Activated CD4-positive, alpha-beta T cell treated with anti-CD3 and anti-CD28 coated beads, Interleukin-10, Interleukin-2, amounts not matched to agents 100 ng/mL and 50 ng/mL, durations not matched to agents 16 hours and 8 hours (primary cell): ENCODE measurements at regions not wholly inside any gene's neighbourhood (a gene's known extent, or its start where the extent isn't known, plus 50 kb on each side); places are given as distances from the start of the nearest gene placed in this dataset.
"Not testable (repeated sequence)": the region's sequence is repeated elsewhere in the genome, so short reads cannot be mapped to it uniquely, and the experiment has no call there.

Source experiments
- DNase-seq: peaks from one replicate; pipeline ENCODE4 v3.0.0-alpha.2; 2020

DNA sequence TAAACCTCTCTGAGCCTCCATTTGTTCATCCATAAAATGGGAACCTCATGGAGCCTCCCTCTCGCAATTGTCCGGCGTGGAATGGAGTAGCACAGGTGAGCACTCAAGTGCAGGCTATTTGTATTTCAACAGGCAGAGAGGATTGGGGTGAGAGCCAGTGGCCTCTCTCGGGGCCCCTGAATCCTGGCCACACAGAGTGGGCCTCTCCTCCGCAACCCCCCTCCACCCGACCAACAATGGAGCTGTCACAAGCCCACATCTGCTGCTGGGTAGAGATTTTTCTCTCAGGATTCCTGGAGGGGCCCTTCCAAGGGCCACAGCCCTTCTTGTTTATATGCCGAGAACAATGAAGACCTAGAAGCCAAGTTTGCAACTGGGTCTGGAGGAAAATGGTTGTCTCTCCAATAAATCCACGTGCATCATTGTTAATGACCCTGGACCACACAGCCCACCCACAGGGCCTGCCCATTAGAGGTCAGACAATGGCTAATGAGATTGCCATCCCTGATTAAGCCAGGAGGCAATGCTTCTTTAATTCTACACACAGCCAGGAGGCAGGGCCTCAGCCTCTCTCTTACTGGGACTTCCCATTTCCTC, 233.0 kb downstream of the ANKRD60 start:
- no peak for DNase-seq

DNA sequence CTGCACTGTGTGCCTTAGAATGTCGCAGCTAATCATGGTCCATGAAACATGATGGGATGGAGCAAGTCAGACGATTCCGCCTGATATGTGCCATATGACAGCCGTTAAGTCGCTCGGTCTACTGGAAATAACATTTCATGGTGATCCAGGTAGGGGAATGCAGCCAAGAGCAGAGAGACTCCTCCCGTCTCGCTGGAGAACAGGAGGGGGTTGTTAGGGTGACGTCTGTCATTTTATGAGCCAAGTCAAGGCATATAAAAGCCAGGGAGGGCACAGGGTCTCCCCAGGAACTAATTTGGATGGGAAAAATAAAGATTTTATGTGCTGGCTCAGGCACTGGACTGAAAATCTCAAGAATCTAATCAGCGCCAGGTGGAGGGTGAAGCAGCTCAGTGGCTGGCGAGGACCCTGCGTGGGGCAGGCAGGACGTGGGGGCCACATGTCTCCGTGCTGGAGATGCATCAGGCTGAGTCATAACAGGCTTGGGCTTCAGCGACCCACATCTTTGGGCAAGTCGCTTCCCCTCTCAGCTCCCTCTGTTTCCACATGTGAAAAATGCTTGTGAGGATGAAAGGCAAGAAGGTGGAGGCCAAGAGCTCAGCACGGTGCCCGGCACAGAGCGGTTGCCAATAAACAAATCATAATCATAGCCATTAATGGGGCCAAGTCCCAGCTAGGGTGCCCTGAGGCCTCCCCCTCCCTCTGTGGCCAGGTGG, 234.6 kb downstream of the ANKRD60 start:
- DNase-seq = no peak

DNA sequence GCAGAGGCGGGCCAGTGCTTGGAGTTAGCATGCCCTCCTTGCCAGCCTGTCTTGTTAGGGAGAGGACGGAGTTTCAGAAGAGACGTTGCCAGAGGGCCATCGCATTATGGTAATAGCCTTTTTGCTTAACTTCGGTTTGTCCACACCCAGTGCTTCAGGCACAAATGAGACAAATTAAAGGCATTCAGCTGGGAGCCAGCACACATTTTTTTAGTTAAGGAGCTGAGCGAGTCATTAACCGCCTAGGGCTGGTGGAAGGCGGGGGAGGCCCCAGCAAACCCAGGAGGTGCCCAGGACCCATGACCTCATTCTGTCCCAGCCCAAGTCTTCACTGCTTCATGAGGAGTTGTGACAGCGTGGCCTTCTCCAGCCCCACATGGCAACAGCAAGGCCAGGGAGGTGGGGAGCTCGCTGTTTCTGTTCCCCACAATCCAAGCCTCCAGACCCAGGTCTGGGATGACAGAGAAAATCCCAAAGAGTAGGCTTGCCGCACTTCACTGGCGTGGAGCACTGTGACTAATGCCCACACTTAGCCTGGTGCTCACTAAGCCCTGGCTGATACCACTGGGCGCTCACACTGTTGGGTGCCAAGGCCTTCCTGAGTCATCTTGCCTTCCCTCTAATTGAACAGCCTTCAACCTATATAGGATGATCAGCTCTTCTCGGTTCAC, 237.1 kb downstream of the ANKRD60 start:
- no peak for DNase-seq

DNA sequence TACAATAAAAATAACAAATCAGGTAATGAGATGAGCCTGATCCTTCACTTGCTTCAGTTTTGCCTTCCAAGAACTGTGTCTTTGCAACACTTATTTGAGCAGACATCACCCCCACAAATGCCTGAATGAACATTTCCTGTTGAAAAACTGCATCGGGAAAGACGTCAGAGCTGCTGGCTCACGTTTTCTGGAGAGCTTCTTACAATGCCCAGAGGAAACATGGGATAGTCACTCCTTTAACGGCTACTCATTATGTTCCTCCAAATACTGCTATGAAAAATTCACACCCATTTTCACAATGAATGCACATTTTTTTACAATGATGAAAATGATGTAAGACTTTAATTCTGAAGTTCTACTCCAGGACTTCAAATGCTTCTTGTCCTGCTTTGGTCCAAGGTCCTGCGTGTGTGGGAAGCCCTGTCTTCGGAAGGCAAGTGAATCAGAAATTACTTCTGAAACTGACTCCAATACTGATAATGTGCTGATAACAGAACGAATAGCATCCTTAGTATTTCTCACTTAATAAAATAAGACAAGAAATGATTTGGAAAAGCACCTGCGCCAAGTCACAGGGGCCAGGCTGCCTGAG, 238.0 kb downstream of the ANKRD60 start:
- DNase-seq = no peak

DNA sequence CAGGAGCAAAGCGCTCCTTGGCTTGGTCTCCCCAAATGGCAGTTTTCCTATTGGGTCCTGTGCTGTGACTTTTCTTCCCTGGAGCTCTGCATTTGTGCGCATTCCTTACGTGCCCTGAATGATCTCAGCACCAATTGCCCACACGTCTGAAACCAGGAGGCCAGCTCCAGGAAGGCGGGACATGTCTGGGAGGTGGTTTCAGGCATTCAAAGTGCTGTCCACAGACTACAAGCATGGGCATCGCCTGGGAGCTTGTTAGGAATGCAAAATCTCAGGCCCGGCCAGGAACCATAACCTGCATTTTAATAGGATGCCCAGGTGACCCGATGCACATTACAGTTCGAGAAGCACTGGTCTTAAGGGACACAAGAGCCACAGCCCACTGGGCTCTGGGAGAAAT, 239.6 kb downstream of the ANKRD60 start:
- no peak for DNase-seq

DNA sequence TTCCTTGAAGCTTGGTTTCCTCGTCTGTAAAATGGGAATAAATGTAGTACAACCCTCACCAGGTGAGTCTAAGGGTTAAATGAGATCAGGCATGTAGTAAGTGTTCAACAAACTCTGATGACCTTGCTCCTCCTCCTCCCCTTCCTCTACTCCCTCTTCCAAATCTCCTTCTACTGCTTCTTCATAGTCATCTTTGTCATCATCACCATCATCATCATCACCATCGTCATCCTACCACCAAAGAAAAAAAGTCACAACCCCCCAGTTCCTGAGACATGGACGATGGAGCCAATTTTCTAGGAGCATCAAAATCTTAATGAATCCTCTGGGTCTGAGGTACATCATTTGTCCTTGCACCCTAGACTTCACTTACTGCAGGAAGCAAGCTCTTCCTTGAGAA, 240.0 kb downstream of the ANKRD60 start:
- DNase-seq = no peak

DNA sequence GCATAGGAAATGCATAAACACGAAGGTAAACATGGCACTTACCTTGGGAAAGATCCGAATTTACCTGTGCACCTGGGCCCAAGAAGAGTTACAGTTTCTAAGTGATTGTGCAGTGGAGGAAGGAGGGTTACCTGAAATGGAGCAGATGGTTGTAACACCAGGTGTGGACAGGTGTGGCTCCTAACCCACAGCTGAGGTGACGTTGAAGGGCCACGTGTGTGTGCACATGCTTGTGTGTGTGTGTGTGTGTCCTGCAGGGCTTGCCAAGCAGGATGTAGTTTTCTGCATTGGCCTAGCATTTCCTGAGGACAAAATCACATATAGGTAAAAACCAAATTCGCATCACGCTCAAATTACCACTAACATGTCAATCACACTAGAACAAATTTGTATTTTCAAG, 240.8 kb downstream of the ANKRD60 start:
- no peak for DNase-seq

DNA sequence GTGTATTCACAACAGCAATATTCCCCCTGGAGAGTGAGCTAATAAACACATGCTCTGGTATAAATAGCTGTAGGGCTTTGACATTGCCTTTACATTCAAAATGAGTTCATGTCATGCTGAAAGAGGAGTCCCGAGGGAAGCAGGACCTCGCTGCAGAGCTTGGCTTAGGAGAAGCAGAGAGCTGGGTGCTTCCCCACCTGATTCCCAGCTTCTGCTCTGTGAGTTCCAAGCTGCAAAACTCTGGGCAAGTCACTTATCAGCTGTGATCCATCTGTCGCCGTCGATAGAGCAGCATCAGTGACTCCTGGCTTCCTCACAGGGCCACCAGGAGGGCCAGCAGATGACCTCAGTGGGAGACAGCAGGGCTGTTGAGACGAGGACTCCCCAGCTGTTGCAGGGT, 241.8 kb downstream of the ANKRD60 start:
- no peak for DNase-seq

DNA sequence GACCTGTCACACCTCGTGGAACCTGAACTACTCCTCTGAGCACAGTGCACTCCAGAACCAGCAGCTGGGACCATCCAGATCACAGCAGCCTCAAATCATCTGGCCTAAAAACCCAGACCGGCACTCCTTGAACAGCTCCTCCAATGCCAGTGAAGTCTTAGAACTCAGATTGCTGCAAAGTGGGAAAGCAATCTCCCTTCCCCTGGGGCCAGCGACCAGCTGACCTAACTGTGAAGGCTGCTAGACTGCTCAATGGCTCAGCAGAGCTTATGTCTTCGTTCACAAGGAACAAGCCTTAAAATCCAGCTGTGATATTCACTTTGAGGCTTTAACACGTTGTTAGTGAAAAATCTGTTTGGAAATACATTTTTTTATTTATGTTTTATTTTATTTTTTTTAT, 243.2 kb downstream of the ANKRD60 start:
- DNase-seq = no peak

DNA sequence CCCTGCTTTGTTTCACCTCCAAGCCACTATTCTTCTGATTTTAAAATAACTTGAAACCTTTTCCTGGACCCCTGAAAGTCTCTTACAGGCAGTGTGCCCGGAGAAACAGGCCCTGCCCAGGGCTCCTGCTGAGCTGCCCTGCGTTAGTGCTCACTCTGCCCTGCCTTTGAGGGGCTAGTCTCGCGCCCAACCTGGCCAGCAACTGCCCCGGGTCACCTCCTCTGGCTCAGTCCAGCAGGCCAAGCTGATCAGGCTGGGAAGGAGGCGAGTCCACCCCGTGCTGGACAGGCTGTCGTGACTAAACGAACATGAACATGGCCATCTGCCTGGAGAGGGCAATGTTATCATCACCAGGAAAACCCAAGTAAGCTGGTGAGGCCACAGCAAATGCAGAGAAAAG, 245.4 kb downstream of the ANKRD60 start:
- no peak for DNase-seq

DNA sequence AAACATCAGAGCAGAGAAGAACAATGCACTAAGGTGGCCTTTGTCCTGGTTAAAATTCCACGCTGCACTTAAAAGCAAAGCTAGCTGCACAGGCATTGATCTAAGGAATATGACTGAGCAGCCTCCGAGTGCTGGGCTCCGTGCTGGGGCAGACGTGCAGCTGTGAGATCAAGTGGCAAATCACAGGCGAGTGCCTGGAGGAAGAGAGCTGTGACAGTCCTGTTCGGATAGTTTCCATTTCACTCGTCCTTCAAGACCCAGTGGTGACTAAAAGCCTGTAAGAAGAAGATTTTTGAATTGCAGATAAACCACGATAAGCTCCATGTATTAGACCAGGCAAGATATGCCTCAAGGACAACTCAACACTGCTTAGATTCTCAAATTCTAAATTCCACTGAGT, 247.9 kb downstream of the ANKRD60 start:
- no peak for DNase-seq

DNA sequence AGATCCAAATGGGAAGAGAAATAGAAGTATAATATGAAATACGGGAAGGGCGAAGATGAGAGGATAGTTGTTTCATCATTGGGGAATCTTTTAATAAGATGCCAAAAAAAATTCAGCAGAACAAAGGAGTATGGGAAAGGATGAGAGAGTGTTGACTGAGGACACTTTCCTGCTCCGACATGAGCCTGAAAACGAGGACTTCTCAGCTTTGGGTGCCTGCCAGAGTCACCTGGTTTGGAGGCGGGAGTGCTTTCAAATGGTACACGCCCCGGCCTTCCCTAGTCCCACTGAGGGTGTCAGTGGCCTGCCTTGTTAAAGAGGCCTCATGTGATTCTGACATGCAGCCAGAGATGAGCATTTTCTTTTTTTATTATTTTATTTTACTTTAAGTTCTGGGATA, 250.9 kb downstream of the ANKRD60 start:
- DNase-seq = no peak

DNA sequence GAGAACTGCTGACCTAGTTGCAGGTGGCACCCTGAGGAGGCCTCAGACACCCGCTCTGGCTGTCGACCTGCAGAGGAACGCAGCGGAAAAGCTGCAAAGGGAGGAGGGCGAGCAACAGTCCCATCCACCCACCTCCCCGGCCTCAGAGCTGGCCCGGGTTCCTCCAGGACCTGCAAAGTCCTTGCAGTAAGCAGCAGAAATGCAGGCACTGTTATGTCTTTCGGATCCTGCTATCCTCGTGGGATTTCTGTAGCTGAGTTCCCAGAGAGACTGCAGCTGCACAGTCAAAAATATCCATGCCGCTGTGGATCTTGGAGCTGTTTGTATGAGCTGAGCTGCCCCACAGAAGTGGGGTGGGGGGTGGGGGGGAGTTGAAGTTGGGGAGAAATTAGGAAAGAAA, 251.3 kb downstream of the ANKRD60 start:
- DNase-seq = no peak

DNA sequence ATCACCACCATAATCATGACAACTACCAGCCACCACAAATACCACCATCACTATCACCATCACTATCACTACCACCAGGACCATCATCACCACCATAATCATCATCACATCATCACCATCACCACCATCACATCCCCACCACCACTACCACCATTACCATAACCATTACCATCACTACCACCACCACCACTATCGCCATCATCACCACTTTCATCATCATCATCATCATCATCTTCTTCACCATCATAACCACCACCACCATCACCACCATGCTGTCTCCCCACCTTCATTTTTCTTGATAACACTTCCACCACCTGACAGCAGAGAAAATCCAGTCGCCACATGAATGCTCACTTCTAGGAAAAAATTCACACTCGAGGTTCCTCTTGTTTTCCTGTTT, 253.6 kb downstream of the ANKRD60 start:
- no peak for DNase-seq

DNA sequence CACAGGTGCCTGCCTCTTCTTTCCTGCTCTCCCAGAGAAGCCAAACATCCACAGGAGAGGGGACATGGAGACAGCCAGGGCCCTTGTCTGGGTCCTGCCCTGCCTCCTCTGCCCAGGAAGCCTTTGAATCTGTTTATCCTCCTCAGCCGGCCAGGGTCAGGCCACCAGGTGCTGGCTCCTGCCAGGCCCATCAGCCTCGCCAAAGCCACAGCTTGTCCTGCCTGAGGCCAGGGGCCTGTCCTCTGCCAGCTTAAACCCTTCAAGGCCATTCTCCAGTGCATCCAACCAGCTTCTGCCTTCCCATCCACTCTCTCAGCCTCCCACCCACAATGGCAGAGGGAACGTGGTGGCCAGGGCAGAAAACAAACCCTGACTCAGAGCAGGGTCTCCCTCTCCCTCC, 254.6 kb downstream of the ANKRD60 start:
- no peak for DNase-seq

DNA sequence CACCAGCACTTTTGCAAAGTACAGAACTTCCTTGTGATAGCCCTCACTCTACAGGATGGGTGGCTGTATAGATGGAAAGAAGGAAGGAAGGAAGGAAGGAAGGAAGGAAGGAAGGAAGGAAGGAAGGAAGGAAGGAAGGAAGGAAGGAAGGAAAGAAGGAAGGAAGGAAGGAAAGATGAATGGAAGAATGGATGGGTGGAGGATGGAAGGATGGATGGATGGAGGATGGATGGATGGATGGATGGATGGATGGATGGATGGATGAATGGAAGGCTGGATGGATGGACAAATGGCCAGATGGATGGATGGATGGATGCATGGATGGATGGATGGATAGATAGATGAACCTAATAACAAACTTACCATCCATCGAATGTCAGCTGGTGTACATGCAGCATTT, 256.9 kb downstream of the ANKRD60 start:
- DNase-seq = not testable (repeated sequence)

DNA sequence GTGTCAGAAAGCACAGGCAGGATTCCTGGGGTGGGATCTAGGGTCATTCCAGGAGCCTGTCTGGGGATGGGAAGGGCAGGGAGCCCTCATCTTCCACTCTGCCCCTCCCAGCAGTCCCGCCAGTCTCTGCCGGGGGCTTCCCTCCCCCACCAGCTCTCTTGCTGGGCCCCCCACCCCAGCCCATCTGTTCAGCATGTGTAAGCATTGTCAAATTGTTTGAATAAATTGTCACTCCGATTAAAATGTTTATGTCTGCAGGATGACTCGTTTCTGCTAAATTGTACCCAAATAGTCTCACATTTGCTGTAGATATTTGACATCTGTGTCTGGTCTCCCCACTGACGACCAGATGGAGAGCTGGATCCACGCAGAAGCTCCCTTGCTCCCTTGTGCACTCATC, 257.6 kb downstream of the ANKRD60 start:
- DNase-seq = no peak

DNA sequence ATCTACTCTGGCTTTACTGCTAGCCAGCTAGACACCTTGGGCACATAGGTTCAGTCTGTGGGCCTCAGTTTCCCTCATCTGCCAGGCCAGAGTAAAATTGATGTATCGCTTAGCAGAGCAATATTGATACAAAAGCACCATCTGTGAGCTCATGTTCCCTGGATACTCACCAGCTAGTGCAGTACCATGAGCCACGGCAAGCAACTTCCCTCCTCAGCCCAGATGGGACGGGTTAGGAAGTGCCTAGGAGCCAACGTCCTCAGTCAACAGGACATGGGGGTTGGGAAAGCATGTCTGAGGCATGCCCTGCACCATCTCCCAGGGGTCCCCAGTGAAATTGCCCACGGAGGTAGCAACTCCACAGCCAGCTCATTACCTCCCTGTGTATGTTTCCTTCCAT, 258.3 kb downstream of the ANKRD60 start:
- no peak for DNase-seq

DNA sequence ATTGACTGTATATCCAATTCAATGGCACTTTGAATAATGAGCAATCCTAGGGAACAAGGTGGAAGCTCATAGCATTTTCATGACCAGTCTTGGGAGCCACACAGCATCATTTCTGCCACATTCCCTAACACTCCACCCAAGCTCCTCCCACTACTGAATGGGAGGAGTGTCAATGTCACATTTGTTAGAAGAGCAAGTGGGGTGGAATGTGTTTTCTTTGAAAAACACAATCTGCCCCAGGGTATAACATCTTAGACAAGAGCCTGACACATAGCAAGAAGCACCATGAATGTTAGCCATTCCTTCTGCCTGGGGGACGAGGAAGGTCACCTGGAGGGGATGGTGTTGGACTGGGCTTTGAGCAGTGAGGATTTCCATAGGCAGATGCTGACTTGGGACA, 258.3 kb upstream of the PMEPA1 start:
- DNase-seq = no peak

DNA sequence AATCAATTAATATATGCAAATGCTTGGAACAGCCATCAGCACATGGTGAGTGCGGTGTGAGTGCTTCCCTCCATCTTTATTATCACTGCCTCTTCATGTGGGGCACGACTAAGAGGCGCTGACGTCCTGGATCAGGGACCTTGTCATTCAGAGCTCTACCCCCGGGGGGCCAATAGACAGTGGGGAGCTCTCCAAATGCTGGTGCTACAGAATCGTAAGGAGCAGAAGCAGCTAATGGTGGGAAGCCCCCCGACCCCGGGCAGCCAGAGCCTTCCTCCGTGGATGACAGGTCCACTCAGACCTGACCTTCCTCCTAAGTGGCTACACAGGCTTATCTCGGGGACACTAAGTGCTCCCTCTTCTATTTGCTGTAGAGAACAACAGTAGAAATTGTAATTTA, 257.5 kb upstream of the PMEPA1 start:
- no peak for DNase-seq

DNA sequence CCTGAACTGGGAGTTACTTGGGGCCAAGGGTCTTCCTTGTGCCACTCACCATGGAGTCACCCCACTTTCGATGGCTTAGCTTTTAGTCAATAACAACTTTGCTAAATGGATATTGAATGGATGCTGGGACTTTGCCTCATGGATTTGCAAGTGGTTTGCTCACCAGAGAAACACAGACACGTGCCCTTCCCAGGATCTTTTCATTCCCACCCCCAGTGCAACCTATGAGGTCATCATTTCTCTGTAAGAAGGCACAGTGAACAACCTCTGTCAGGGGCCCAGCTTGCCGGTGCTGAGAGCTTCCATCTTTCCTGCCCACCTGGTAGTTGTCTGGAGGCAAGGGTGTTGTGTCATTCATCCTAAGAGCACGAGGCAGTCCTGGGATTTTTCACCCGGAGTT, 256.8 kb upstream of the PMEPA1 start:
- DNase-seq = no peak

DNA sequence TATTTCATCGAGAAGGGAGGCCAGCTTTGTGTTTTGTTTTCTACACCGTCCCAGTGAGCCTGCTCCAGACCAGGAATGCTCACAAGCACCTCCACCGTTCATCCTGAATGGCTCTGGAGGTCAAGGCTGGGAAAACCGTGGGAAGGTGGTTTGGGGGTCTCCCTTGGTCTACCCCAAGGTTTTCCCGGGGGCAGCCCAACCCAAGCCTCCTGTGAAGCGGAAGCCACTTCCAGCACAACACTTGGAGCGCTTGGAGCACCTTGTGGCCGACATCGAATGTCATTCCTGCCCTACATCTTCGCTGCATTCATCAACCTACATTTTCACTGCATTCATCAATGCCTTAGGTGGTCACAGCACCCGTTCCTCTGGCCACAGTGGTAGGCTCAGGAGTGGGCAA, 255.6 kb upstream of the PMEPA1 start:
- DNase-seq = no peak

DNA sequence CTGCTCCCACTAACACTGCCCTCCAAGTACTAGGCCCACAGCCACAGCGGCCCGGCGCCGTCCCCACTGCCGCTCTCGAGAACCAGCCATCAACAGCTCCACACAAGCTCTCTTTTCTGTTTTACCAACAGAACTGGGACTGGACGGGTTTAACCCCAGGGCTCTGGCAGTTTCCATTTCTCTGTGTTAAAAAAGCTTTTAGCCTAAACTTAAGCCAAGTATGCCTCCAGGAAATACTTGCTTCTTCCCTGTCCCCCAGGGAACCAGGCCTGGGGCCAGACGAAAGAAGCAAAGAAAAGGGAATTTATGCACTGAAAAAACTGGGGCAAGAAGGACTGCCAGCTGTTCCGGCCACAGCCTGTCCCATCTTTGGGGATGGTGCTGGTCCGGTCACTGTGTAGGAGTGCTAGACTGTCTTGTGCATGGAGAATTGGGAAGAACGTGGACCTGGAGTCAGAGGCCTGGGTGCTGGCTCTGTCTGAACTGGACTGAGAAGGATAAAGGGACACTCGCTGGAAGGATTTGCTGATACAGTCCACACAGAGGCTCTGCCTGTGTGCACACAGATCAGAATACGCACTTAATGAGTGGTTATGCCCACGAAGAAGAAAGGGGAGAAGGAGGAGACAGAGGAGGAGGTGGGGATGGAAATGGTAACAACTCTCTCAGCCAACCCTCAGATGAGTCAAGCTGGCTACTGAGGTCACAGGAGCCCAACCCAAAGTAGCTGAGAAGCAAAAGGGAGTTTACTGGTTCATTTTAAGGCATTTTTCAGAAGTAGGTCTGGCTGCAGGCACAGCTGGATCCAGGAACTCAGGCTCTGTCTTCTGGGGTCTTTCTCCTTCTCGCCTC, 254.4 kb upstream of the PMEPA1 start:
- DNase-seq = no peak
